Panc1 (cell line): ENCODE measurements at regions not wholly inside any gene's neighbourhood (a gene's known extent, or its start where the extent isn't known, plus 50 kb on each side); places are given as distances from the start of the nearest gene placed in this dataset.

Experiments
- ATAC-seq: fragments of 200-7000 bp; cut with Tn5 transposase; 2 replicates; pipeline ENCODE4 v1.9.1; 2020; ENCODE audit warnings: mild to moderate bottlenecking, moderate library complexity
- BruUV-seq: library from RNA; stranded (reverse); fragments of 400-500 nt; replicated peaks from 2 replicates; lab custom pipeline; 2021; lab: Mats Ljungman, UMichigan
- CTCF ChIA-PET: fragments of 300-600 bp; sonication (Branson Sonifier 250); formaldehyde crosslinking; loops from one replicate; lab custom pipeline; 2022; ENCODE audit warnings: antibody characterized with exemption; lab: Charles Lee
- POLR2A ChIA-PET: fragments of 300-600 bp; sonication (Branson Sonifier 250); formaldehyde crosslinking; loops from one replicate; lab custom pipeline; 2022; ENCODE audit warnings: antibody characterized with exemption; lab: Charles Lee
- DNase-seq: peaks from one replicate; pipeline ENCODE4 v3.0.0-alpha.2; 2010; ENCODE audit warnings: low read depth, low spot score
- H3K27ac ChIP-seq: 2 replicates; pipeline ENCODE4 v1.5.1; 2011; ENCODE audit warnings: mild to moderate bottlenecking, low read length, inconsistent platforms
- H3K27me3 ChIP-seq: fragments of 200-500 bp; sonication (Bioruptor generic); 2 replicates; pipeline ENCODE4 v1.6.0; 2014; ENCODE audit warnings: low read length, inconsistent platforms; ENCODE audit not compliant: control insufficient read depth, insufficient read depth
- H3K36me3 ChIP-seq: fragments of 200-500 bp; sonication (Bioruptor generic); 2 replicates; pipeline ENCODE4 v1.5.1; 2014; ENCODE audit warnings: inconsistent platforms, mild to moderate bottlenecking, low read length, moderate library complexity; ENCODE audit not compliant: control insufficient read depth, insufficient read depth
- H3K4me1 ChIP-seq: 2 replicates; pipeline ENCODE4 v1.5.1; 2011; ENCODE audit warnings: inconsistent platforms, mild to moderate bottlenecking, low read length, moderate library complexity; ENCODE audit not compliant: control insufficient read depth, insufficient read depth
- H3K4me3 ChIP-seq, 2 experiments: 2 replicates each; pipeline ENCODE4 v1.5.1; 2011 to 2012; ENCODE audit warnings: low read depth in 2 of 2, low read length in 2 of 2, mild to moderate bottlenecking in 2 of 2, inconsistent platforms in 1 of 2, moderate library complexity in 1 of 2
- H3K9me3 ChIP-seq: fragments of 200-500 bp; sonication (Bioruptor generic); 2 replicates; pipeline ENCODE4 v1.5.1; 2014; ENCODE audit warnings: low read depth, mild to moderate bottlenecking, inconsistent platforms, low read length, moderate library complexity; ENCODE audit not compliant: control insufficient read depth, insufficient read depth
- POLR2AphosphoS5 ChIP-seq: IDR thresholded peaks from 2 replicates; pipeline ENCODE4 v1.6.1; 2012; ENCODE audit warnings: mild to moderate bottlenecking, low read depth, low read length, moderate library complexity
- SIN3A ChIP-seq: IDR thresholded peaks from 2 replicates; pipeline ENCODE4 v1.6.1; 2012; ENCODE audit warnings: low read depth, mild to moderate bottlenecking, low read length, moderate library complexity, borderline replicate concordance; ENCODE audit not compliant: insufficient read depth
- TCF7L2 ChIP-seq: IDR thresholded peaks from 2 replicates; pipeline ENCODE4 v1.6.1; 2011; ENCODE audit warnings: mild to moderate bottlenecking, low read depth, low read length, inconsistent platforms
- in situ Hi-C: cut with HindIII; loops from 2 replicates; pipeline ENCODE4 v1.10.0; 2016; ENCODE audit warnings: low sequenced_read_pairs, low pct_unique_long_range_greater_than_20kb
- intact Hi-C: fragments of 100-400 bp; cut with micrococcal nuclease; formaldehyde crosslinking; loops from one replicate; pipeline ENCODE4 v1.10.0; 2022; ENCODE audit not compliant: unreplicated experiment
- TF ChIP-seq, protein P1 (sequence below): fragments of 450-650 bp; IDR thresholded peaks from 2 replicates; pipeline ENCODE4 v1.5.1; 2017; ENCODE audit warnings: mild to moderate bottlenecking
- TF ChIP-seq, protein P2 (sequence below), 2 experiments: IDR thresholded peaks; 2 replicates each; pipeline ENCODE4 v1.6.1; 2011 to 2012; ENCODE audit warnings: low read depth in 2 of 2, control low read depth in 1 of 2, low read length in 1 of 2, mild to moderate bottlenecking in 1 of 2, moderate library complexity in 1 of 2; ENCODE audit not compliant: insufficient read depth in 1 of 2

DNA sequence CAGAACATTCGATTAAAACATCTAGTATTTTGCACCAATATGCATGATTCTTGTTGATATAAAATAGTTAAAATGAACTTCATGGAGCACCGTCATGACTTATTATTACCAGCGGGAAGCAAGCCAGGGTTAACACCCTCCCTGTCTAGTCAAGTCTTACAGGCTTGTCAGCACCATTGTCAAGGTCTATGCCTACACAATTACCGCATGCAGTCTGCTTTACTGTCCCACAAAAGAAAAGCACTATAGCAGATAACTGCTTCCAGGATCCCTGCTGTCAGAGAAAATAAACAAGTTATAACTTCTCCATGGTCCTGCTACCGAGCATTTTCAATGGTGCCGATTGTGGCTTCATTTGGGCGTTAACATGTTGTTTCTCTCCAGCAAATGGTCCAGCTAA lies 968.0 kb upstream of the FAM98A start:
- Histone ChIP-seq H3K4me1 (no peaks in the 10 kb centered on the region), H3K36me3 (no peaks in the 10 kb centered on the region), H3K4me3 (no peak overlapping the region), H3K27ac (no peak overlapping the region), H3K27me3 (no peaks in the 10 kb centered on the region), H3K9me3 (no peaks in the 10 kb centered on the region)
- ATAC-seq = no peak
- no peak for TF ChIP-seq SIN3A
- TF ChIP-seq, protein P1, sequence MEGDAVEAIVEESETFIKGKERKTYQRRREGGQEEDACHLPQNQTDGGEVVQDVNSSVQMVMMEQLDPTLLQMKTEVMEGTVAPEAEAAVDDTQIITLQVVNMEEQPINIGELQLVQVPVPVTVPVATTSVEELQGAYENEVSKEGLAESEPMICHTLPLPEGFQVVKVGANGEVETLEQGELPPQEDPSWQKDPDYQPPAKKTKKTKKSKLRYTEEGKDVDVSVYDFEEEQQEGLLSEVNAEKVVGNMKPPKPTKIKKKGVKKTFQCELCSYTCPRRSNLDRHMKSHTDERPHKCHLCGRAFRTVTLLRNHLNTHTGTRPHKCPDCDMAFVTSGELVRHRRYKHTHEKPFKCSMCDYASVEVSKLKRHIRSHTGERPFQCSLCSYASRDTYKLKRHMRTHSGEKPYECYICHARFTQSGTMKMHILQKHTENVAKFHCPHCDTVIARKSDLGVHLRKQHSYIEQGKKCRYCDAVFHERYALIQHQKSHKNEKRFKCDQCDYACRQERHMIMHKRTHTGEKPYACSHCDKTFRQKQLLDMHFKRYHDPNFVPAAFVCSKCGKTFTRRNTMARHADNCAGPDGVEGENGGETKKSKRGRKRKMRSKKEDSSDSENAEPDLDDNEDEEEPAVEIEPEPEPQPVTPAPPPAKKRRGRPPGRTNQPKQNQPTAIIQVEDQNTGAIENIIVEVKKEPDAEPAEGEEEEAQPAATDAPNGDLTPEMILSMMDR = no peak
- no peak for TF ChIP-seq POLR2AphosphoS5
- no peak for TF ChIP-seq TCF7L2
- TF ChIP-seq, protein P2, sequence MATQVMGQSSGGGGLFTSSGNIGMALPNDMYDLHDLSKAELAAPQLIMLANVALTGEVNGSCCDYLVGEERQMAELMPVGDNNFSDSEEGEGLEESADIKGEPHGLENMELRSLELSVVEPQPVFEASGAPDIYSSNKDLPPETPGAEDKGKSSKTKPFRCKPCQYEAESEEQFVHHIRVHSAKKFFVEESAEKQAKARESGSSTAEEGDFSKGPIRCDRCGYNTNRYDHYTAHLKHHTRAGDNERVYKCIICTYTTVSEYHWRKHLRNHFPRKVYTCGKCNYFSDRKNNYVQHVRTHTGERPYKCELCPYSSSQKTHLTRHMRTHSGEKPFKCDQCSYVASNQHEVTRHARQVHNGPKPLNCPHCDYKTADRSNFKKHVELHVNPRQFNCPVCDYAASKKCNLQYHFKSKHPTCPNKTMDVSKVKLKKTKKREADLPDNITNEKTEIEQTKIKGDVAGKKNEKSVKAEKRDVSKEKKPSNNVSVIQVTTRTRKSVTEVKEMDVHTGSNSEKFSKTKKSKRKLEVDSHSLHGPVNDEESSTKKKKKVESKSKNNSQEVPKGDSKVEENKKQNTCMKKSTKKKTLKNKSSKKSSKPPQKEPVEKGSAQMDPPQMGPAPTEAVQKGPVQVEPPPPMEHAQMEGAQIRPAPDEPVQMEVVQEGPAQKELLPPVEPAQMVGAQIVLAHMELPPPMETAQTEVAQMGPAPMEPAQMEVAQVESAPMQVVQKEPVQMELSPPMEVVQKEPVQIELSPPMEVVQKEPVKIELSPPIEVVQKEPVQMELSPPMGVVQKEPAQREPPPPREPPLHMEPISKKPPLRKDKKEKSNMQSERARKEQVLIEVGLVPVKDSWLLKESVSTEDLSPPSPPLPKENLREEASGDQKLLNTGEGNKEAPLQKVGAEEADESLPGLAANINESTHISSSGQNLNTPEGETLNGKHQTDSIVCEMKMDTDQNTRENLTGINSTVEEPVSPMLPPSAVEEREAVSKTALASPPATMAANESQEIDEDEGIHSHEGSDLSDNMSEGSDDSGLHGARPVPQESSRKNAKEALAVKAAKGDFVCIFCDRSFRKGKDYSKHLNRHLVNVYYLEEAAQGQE (IDR thresholded peaks at IDR 0.05; ENCODE audit: insufficient read depth in 1 of 2, low read depth in 2 of 2, low read length in 1 of 2) = no peak
- in situ Hi-C loops = no loop called here
- ChIA-PET POLR2A (no interaction called here), CTCF (no interaction called here)
- intact Hi-C loops = no loop called here
- no peak for DNase-seq
- BruUV-seq = no TSS peak

DNA sequence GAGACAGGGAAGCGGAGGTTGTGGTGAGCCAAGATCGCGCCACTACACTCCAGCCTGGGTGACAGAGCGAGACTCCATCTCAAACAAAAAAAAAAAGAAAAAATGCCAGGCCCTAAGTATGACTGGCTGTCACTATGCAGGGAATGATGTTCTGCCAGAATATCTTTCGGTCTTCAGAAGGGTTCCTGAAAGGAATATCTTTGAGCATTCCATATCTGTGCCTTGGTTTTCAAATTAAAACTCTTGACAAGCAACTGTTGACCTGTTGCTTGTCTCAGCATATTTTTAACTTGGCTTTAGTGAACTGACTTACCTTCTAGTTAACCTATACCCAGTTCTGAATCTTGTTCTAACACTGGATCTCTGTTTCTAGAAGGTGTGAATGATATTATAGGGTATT lies 953.2 kb upstream of the FAM98A start:
- Histone ChIP-seq H3K4me1 (no peaks in the 10 kb centered on the region), H3K9me3 (no peaks in the 10 kb centered on the region), H3K27me3 (no peaks in the 10 kb centered on the region), H3K36me3 (no peaks in the 10 kb centered on the region), H3K4me3 (no peak overlapping the region), H3K27ac (no peak overlapping the region)
- no TSS peak for BruUV-seq
- no peak for ATAC-seq
- CTCF ChIA-PET = no interaction called here
- no peak for DNase-seq
- POLR2A ChIA-PET = no interaction called here
- in situ Hi-C loops (no loop called here), intact Hi-C loops (no loop called here)
- TF ChIP-seq, protein P2 (IDR thresholded peaks at IDR 0.05; ENCODE audit: insufficient read depth in 1 of 2, low read depth in 2 of 2, low read length in 1 of 2) = no peak
- TF ChIP-seq, protein P1 = no peak
- TF ChIP-seq SIN3A (no peak), POLR2AphosphoS5 (no peak), TCF7L2 (no peak)
